Endothelial cell (in vitro differentiated cells): ENCODE measurements at regions not wholly inside any gene's neighbourhood (a gene's known extent, or its start where the extent isn't known, plus 50 kb on each side); places are given as distances from the start of the nearest gene placed in this dataset.

Experiments
- DNase-seq: peaks from one replicate; pipeline ENCODE4 v3.0.0; 2021; ENCODE audit warnings: low spot score
- H3K27ac Mint-ChIP-seq: one replicate; pipeline ENCODE4 v1.8.0; 2021; ENCODE audit warnings: mixed read lengths, inconsistent platforms; ENCODE audit not compliant: unreplicated experiment
- H3K27me3 Mint-ChIP-seq: one replicate; pipeline ENCODE4 v1.8.0; 2021; ENCODE audit warnings: mild to moderate bottlenecking, moderate library complexity, mixed read lengths, inconsistent platforms; ENCODE audit not compliant: unreplicated experiment
- H3K36me3 Mint-ChIP-seq: one replicate; pipeline ENCODE4 v1.8.0; 2021; ENCODE audit warnings: mild to moderate bottlenecking, low read depth, mixed read lengths, inconsistent platforms; ENCODE audit not compliant: unreplicated experiment
- H3K4me1 Mint-ChIP-seq: one replicate; pipeline ENCODE4 v1.8.0; 2021; ENCODE audit warnings: mild to moderate bottlenecking, mixed read lengths, inconsistent platforms; ENCODE audit not compliant: unreplicated experiment
- H3K4me3 Mint-ChIP-seq: one replicate; pipeline ENCODE4 v1.8.0; 2021; ENCODE audit warnings: mild to moderate bottlenecking, mixed read lengths, inconsistent platforms; ENCODE audit not compliant: unreplicated experiment
- H3K9me3 Mint-ChIP-seq: one replicate; pipeline ENCODE4 v1.8.0; 2021; ENCODE audit warnings: mixed read lengths, inconsistent platforms; ENCODE audit not compliant: unreplicated experiment
- TF ChIP-seq, protein P1 (sequence below): fragments of 200-600 bp; sonication (generic); IDR thresholded peaks from one replicate; pipeline ENCODE4 v1.5.0; 2021; ENCODE audit warnings: antibody characterized with exemption; ENCODE audit not compliant: unreplicated experiment

- TF ChIP-seq, protein P1, sequence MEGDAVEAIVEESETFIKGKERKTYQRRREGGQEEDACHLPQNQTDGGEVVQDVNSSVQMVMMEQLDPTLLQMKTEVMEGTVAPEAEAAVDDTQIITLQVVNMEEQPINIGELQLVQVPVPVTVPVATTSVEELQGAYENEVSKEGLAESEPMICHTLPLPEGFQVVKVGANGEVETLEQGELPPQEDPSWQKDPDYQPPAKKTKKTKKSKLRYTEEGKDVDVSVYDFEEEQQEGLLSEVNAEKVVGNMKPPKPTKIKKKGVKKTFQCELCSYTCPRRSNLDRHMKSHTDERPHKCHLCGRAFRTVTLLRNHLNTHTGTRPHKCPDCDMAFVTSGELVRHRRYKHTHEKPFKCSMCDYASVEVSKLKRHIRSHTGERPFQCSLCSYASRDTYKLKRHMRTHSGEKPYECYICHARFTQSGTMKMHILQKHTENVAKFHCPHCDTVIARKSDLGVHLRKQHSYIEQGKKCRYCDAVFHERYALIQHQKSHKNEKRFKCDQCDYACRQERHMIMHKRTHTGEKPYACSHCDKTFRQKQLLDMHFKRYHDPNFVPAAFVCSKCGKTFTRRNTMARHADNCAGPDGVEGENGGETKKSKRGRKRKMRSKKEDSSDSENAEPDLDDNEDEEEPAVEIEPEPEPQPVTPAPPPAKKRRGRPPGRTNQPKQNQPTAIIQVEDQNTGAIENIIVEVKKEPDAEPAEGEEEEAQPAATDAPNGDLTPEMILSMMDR = no peak
- Mint-ChIP-seq H3K4me1 (no peaks in the 10 kb centered on the region), H3K36me3 (no peaks in the 10 kb centered on the region), H3K4me3 (no peak overlapping the region), H3K9me3 (no peaks in the 10 kb centered on the region), H3K27ac (no peak overlapping the region), H3K27me3 (no peaks in the 10 kb centered on the region)
- no peak for DNase-seq
These were observed 1224.5 kb downstream of the PCDH18 start for GRCh38 chr4:136307765-136308164.

- no peaks in the 10 kb centered on the region for H3K27me3 Mint-ChIP-seq
- TF ChIP-seq, protein P1 = no peak
- no peak for DNase-seq
- H3K27ac Mint-ChIP-seq = no peak overlapping the region
- no peak overlapping the region for H3K4me3 Mint-ChIP-seq
- no peaks in the 10 kb centered on the region for H3K36me3 Mint-ChIP-seq
- H3K4me1 Mint-ChIP-seq = no peaks in the 10 kb centered on the region
- no peaks in the 10 kb centered on the region for H3K9me3 Mint-ChIP-seq
These were observed 1225.9 kb downstream of the PCDH18 start for GRCh38 chr4:136306361-136306760.

DNA sequence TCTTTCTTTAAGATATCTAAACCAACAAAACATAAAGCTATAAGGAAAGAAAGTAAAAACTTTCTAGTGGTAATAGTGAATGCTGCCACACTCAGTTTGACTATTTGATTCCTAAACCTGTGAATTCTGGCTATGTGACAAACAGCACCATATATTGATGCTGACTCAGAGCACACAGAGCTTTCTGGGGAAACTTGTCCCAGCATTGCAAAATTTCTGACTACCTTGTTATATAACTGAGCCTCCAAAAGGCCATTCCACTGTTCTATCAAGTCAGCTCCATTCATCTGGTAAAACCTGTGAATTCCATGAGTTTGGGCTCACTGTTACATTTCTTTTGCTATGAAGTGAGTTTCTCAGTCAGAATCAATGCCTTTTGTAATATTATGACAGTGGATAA is 1229.7 kb downstream of the PCDH18 start:
- no peak for DNase-seq
- Mint-ChIP-seq H3K27ac (no peak overlapping the region), H3K4me3 (no peak overlapping the region), H3K27me3 (no peaks in the 10 kb centered on the region), H3K9me3 (no peaks in the 10 kb centered on the region), H3K4me1 (no peaks in the 10 kb centered on the region), H3K36me3 (no peaks in the 10 kb centered on the region)
- TF ChIP-seq, protein P1 = no peak

DNA sequence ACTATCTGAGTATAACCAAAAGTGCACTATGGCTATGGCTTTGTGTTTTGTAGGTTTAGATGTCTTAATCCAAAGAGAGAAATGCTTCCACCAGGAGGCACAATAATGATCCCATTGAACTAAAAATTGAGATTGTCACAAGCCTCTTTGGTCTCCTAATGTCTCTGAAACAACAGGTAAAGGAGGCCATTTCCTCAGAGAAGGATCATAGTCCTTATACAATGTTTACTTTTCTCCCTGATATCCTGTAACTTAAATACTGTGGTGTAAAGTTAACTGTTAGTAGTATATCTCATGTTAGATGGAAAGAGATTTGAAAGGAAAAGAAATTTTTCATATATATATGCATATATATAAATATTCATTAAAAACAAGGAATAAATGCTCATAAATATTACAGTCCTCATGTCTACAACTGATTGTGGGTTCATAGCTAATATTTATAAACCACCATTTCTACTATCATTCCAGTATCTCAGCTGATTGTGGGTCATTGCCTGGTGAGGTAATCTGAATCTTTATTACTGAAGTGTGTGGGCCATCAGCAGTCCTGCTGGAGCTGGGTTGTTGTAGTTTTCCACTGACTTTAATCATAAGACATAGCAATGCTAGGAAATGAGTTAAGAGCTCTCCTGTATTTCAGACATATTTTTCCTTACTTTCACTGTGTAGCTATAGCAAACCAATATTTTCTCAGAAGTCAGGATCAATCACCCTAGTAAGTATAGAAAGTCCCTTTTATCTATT is 1230.4 kb downstream of the PCDH18 start:
- H3K36me3 Mint-ChIP-seq = no peaks in the 10 kb centered on the region

DNA sequence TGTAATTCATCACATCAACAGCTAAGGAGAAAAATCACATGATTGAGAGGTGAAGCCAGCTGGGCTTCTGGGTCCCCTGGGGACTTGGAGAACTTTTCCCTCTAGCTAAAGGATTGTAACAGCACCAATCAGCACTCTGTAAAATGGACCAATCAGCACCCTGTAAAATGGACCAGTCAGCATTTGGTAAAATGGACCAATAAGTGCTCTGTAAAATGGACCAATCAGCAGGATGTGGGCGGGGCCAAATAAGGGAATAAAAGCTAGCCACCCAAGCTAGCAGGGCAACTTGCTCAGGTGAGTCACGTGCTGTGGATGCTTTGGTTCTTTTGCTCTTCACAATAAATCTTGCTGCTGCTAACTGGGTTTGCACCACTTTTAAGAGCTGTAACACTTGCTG is 1248.3 kb downstream of the PCDH18 start:
- H3K27ac Mint-ChIP-seq = no peak overlapping the region
- H3K4me1 Mint-ChIP-seq = no peaks in the 10 kb centered on the region
- no peaks in the 10 kb centered on the region for H3K36me3 Mint-ChIP-seq
- TF ChIP-seq, protein P1 = no peak
- H3K27me3 Mint-ChIP-seq = no peaks in the 10 kb centered on the region
- no peak for DNase-seq
- H3K9me3 Mint-ChIP-seq = no peaks in the 10 kb centered on the region
- no peak overlapping the region for H3K4me3 Mint-ChIP-seq

More for the DNA sequence above, 1230.4 kb downstream of the PCDH18 start:
- Mint-ChIP-seq H3K9me3 (no peaks in the 10 kb centered on the region), H3K4me3 (no peak overlapping the region), H3K4me1 (no peaks in the 10 kb centered on the region), H3K27me3 (no peaks in the 10 kb centered on the region), H3K27ac (no peak overlapping the region)
- DNase-seq = no peak
- TF ChIP-seq, protein P1 = no peak
